Skeletal muscle satellite cell (primary cell): ENCODE measurements at regions not wholly inside any gene's neighbourhood (a gene's known extent, or its start where the extent isn't known, plus 50 kb on each side); places are given as distances from the start of the nearest gene placed in this dataset.

Experiments
- H3K27me3 ChIP-seq: 2 replicates; pipeline ENCODE4 v1.7.0; 2013; ENCODE audit warnings: low read length; ENCODE audit not compliant: control insufficient read depth, insufficient read depth
- H3K36me3 ChIP-seq: 2 replicates; pipeline ENCODE4 v1.7.0; 2013; ENCODE audit warnings: mild to moderate bottlenecking, control low read depth, low read length; ENCODE audit not compliant: insufficient read depth
- H3K4me1 ChIP-seq: 2 replicates; pipeline ENCODE4 v1.7.0; 2013; ENCODE audit warnings: low read length; ENCODE audit not compliant: control insufficient read depth, insufficient read depth
- H3K4me2 ChIP-seq: 2 replicates; pipeline ENCODE4 v1.7.0; 2013; ENCODE audit warnings: mild to moderate bottlenecking, low read length
- H3K4me3 ChIP-seq: 2 replicates; pipeline ENCODE4 v1.7.0; 2013; ENCODE audit warnings: low read length
- H3K9ac ChIP-seq: 2 replicates; pipeline ENCODE4 v1.7.0; 2013; ENCODE audit warnings: mild to moderate bottlenecking, low read depth, low read length, moderate library complexity
- H3K9me3 ChIP-seq: replicated peaks from 2 replicates; pipeline ENCODE4 v1.7.0; 2013; ENCODE audit warnings: mild to moderate bottlenecking, control low read depth, low read length

DNA sequence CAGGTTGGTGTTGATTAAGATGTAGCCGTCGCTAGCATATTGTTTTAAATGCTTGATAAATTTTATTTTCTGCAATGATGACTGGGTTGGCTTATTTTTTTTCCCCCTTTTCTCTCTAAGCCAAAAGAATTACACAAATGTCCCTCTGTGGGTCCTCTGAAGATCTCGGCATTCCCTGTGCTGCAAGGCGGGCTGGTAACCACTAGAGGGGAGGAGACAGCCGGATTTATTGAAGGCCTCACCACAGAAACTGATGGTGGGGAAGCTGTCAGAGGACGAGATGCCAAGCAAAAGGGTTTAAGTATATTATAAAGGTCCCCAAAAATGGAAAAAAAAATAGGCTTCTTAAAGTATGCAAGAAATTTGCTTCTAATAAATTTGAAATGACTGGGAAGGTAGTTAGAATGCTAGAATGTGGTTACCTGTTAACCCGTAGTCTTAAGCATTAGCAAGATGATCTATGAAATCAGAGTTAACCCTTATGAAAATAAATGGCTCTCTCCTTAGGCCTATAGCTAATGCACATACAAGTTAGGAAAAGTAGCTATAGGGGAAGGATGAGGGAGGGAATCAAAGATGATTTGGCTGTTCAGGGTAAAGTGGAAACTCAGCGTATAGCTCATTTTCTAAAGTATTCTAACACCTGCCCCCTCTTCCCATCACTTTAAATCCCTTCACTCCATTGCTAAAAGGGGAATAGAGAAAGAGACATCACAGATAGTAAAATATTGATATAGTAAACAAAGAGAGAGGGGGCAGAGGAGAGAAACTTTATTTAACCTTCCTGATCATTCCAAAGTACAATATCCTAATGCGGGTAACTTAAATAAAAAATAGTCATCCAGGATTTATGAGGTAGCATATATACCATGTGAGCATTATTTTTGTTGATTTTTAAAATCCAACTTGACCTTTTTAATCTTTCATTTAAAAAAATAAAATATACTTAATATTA lies 894.5 kb upstream of the POU3F3 start:
- no peak overlapping the region for H3K4me2 ChIP-seq
- no peak overlapping the region for H3K4me3 ChIP-seq

DNA sequence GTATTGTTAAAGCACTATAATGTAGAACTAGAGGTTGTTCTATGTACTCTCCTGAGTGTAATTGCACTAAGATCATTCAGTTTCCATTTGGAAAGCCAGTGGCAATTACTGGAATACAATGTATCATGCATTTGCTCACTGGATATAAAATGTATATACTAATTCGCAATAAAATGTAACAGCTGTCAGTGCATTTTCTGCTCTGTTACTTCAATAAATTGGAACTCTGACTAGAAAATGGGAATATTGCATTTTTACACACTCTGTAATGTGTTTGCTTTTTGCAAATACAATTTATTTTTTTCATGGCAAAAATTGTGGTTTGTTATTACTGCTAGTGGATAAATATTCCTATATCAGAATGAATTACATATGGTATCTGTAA lies 893.8 kb upstream of the POU3F3 start:
- Histone ChIP-seq H3K27me3 (no peaks in the 10 kb centered on the region), H3K4me3 (no peak overlapping the region), H3K36me3 (no peaks in the 10 kb centered on the region), H3K9me3 (no peaks in the 10 kb centered on the region), H3K4me1 (no peaks in the 10 kb centered on the region), H3K4me2 (no peak overlapping the region), H3K9ac (no peak overlapping the region)

More for the DNA sequence above, 894.5 kb upstream of the POU3F3 start:
- H3K27me3 ChIP-seq = no peaks in the 10 kb centered on the region
- H3K36me3 ChIP-seq = no peaks in the 10 kb centered on the region
- no peak overlapping the region for H3K9ac ChIP-seq
- H3K9me3 ChIP-seq = no peaks in the 10 kb centered on the region
- H3K4me1 ChIP-seq = no peaks in the 10 kb centered on the region

DNA sequence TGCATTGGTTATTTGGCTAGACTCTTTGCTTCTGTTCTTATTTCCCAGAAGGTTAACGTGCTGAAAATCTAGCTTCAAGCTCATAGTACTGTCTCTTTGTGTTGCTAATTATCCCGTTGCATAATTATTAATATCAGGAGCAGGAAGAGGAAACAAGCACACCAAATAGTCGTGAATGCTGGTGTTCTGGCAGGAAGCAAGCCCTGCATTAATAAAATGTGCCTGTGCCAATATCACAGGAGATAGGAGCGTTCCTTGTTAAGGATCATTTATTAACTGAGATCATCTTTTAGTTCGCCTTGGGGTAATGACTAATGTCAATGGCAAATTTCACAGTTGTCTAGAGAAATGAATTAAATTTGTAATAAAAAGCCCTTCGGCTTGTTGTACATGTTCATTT lies 893.0 kb upstream of the POU3F3 start:
- H3K9ac ChIP-seq = no peak overlapping the region
- no peaks in the 10 kb centered on the region for H3K36me3 ChIP-seq
- H3K4me1 ChIP-seq = no peaks in the 10 kb centered on the region
- no peak overlapping the region for H3K4me2 ChIP-seq
- no peak overlapping the region for H3K4me3 ChIP-seq
- no peaks in the 10 kb centered on the region for H3K27me3 ChIP-seq
- H3K9me3 ChIP-seq = no peaks in the 10 kb centered on the region

DNA sequence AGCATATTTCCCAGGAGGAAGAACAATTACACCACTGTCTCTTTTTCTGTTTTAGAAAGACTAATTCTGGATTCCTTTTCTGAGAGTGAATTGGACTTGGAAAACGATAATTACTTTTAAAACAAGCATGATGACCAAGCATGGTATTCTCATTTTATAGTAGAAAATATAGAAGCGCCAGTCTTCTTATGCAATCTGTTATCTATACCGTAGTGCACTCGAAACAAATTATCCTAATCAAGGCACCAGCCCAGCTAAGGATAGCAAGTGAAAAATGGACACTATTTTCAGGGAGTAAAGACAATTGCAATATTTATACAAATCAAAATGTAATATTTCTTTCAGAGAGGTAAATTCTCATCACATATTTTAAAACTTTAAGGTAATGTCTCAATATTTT lies 892.1 kb upstream of the POU3F3 start:
- H3K9ac ChIP-seq = no peak overlapping the region
- no peak overlapping the region for H3K4me2 ChIP-seq
- no peaks in the 10 kb centered on the region for H3K36me3 ChIP-seq
- no peak overlapping the region for H3K4me3 ChIP-seq
- H3K27me3 ChIP-seq = no peaks in the 10 kb centered on the region
- no peaks in the 10 kb centered on the region for H3K9me3 ChIP-seq
- no peaks in the 10 kb centered on the region for H3K4me1 ChIP-seq

DNA sequence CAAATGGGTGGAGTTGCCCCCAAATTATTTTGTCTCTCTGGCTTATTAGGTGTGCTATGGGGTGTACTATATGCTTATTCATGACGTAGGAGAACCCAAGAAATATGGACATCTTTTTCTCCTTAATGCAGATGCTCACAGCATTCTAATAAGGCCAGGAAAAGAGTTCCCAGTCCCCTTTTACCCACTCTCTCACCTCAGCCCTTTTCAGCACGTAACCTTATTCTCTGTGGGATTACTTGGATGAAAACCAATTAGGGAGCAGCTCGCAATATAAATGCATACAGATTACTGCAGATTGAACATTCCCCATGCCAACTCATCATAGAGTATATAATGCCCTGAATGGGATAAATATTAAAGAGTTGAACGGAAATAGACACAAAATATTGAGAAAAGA lies 891.2 kb upstream of the POU3F3 start:
- no peak overlapping the region for H3K9ac ChIP-seq
- no peaks in the 10 kb centered on the region for H3K4me1 ChIP-seq

DNA sequence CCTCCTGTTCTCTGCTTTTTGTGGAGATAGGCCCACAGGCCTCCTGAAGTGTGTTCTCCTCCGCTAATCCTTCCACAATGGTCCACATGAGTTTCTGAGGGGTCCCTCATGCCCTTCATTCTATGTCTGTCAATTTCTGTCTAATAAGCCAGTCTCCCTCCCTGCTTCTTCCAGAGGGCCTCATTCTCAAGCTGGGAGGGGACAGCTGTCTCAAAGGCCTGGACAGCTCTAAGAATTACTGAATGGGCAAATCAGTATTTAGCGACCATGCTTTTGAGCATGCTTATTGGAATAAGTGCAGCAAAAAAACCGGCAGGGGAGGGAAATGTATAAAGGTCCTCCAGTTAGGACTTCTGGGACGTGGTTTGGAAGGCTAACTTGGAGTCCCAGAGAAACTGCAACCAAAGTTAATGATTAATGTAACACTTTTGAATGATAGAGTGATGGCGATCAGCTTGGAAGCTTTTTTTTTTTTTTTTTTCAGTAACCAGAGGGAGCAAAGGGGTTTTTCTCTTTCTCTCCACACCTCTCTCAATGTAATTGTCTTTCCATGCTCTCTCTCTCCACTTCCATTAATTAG lies 890.7 kb upstream of the POU3F3 start:
- Histone ChIP-seq H3K4me2 (no peak overlapping the region), H3K9ac (no peak overlapping the region), H3K4me3 (no peak overlapping the region), H3K4me1 (no peaks in the 10 kb centered on the region), H3K36me3 (no peaks in the 10 kb centered on the region), H3K27me3 (no peaks in the 10 kb centered on the region), H3K9me3 (no peaks in the 10 kb centered on the region)

More for the DNA sequence above, 891.2 kb upstream of the POU3F3 start:
- Histone ChIP-seq H3K4me3 (no peak overlapping the region), H3K36me3 (no peaks in the 10 kb centered on the region), H3K9me3 (no peaks in the 10 kb centered on the region), H3K27me3 (no peaks in the 10 kb centered on the region), H3K4me2 (no peak overlapping the region)

DNA sequence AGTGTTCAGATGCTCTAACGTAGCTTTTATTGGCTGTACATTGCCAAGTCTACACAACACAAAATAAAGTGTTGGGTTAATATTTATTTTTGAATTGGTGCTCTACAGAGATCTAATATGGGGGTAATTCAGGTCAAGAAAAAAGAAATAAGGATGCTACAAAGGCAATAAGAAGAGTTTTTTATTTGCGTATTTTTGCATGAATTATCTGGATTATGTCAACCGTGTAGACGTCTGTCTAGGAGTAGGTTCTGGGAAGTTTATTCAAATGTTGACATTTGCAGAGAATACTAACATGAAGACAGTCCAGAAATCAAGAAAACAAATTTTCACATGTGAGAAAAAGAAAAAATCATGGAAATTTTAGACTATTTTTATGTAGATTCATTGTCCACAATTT lies 876.7 kb upstream of the POU3F3 start:
- Histone ChIP-seq H3K9ac (no peak overlapping the region), H3K27me3 (no peaks in the 10 kb centered on the region), H3K4me3 (no peak overlapping the region), H3K9me3 (peaks cover 4% of the 10 kb centered on the region), H3K4me2 (no peak overlapping the region), H3K4me1 (no peaks in the 10 kb centered on the region), H3K36me3 (no peaks in the 10 kb centered on the region)

DNA sequence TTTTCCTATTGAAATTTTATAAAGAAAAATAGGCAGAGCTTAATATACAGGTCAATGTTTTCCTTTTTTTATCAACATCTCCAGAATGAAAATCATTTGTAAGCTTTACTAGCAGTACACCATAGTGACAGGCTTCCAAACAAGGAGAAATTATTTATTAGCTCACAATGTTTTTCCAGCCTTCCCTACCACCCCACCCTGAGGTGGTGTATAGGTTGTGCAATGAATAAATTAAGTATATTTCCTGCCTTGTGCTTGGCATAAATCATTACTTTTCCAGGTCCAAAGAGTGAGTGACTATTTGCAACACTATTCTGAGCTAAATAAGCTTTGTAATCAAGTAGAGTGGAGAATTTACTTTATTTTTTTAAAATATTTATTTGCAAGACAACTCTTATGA lies 876.2 kb upstream of the POU3F3 start:
- Histone ChIP-seq H3K4me3 (no peak overlapping the region), H3K4me2 (no peak overlapping the region), H3K9ac (no peak overlapping the region), H3K9me3 (peaks cover 4% of the 10 kb centered on the region), H3K27me3 (no peaks in the 10 kb centered on the region), H3K4me1 (no peaks in the 10 kb centered on the region), H3K36me3 (no peaks in the 10 kb centered on the region)

DNA sequence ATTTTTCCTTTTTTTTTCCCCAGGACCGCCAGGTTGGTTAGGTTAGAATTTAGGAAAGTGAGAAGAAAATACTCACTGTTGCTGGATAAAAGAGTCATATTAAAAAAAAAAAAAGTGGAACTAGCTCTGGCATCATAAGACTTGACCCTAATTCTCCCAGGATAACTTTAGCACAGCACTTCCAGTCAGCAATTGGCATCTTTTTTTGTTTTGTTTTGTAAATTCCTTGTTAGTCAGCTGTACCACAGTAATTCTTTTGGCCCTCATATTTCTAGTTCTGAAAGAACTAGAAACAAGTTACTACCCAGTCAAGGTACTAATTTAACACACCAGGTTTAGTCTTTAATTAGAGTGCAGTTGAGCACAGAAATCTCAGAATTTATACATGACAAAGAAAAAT lies 873.5 kb upstream of the POU3F3 start:
- Histone ChIP-seq H3K4me2 (no peak overlapping the region), H3K9ac (no peak overlapping the region), H3K9me3 (peaks cover 8% of the 10 kb centered on the region), H3K36me3 (no peaks in the 10 kb centered on the region), H3K4me3 (no peak overlapping the region), H3K4me1 (no peaks in the 10 kb centered on the region), H3K27me3 (no peaks in the 10 kb centered on the region)

DNA sequence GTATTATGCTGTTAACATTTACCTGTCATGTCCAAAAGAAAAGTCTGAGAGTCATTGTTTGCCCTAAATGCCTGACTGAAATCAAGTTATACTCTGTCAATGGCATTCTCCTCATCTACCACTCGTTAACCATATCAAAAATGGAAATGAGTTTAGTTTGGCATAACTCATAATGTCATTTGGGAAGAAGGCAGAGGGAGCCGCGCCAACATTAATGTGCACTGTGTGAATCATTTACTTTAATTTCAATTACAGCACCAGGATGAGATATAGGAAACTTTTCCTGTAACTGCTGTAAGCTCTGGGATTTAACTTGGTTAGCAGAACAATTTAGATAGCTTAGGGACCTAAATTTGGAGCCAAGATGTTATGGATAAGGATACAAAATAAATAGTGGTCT lies 871.2 kb upstream of the POU3F3 start:
- no peaks in the 10 kb centered on the region for H3K36me3 ChIP-seq

DNA sequence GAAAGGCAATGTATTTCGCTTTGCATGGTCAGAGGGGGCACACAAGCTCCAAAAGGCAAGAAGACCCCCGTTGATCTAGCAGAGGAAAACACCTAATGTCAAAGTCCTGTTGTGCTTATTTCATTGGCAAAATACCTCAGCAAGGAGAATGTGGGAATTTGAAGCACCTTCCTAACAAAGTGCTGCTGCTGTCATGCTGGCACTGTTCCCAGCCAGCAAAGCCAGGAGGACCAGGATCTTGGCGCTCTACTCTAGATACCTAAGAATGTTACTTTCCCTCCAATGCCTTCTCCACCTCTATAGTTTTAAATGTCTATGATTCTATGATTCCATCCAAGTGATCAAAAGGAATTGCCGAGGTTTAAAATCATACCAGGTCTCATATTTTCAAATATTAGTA lies 867.9 kb upstream of the POU3F3 start:
- Histone ChIP-seq H3K9ac (no peak overlapping the region), H3K4me1 (no peaks in the 10 kb centered on the region), H3K27me3 (no peaks in the 10 kb centered on the region), H3K9me3 (peaks cover 7% of the 10 kb centered on the region), H3K36me3 (no peaks in the 10 kb centered on the region), H3K4me3 (no peak overlapping the region), H3K4me2 (no peak overlapping the region)

More for the DNA sequence above, 871.2 kb upstream of the POU3F3 start:
- no peaks in the 10 kb centered on the region for H3K4me1 ChIP-seq
- no peak overlapping the region for H3K9ac ChIP-seq
- H3K4me3 ChIP-seq = no peak overlapping the region
- H3K4me2 ChIP-seq = no peak overlapping the region
- no peaks in the 10 kb centered on the region for H3K27me3 ChIP-seq
- peaks cover 8% of the 10 kb centered on the region for H3K9me3 ChIP-seq

DNA sequence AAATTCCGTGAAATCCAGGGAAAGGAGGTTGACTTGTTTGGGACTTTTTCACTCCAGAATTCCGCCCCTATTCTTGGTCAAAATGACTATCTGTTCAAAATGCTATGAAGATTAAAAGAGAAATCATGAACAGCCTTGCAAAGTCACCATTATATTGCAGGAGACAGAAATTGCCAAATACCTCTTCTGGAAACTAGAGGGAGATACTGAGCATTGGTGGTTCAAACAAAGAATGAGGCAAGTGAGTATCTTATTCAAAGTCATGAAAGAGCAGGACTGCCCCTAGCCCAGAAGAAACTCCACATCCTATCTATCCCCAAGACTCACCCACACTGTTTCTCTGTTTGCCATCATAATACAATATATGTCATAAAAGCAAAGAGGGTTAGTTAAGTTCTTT lies 862.3 kb upstream of the POU3F3 start:
- Histone ChIP-seq H3K4me2 (no peak overlapping the region), H3K27me3 (no peaks in the 10 kb centered on the region), H3K9me3 (no peaks in the 10 kb centered on the region), H3K4me1 (no peaks in the 10 kb centered on the region), H3K4me3 (no peak overlapping the region), H3K9ac (no peak overlapping the region), H3K36me3 (no peaks in the 10 kb centered on the region)
